ENCODE measurements at regions not wholly inside any gene's neighbourhood (a gene's known extent, or its start where the extent isn't known, plus 50 kb on each side); places are given as distances from the start of the nearest gene placed in this dataset.

DNA sequence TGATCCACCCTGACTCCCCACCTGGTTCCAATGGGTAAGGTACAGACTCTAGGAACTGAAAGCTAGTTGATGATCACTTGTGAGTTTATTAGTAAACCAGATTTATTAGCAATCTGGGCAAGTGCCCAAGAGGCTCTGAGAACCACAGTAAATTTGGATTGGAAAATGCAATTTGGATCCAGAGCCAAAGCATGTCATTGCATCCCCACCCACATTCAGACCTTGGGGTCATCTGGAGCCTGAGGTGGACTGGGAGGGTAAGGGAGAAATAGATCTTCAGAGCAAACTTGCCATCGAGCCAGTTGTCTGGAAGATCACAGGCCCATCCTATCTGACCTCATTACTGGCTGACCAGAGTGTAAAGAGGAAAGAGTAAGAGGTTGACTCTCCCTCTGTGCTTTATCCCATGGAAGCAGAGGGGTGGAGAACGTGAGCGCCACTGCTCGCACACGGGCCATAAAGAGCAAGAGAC is 78.7 kb upstream of the RASGEF1B start:
- no peak for TF ChIP-seq CTCF (IDR thresholded peaks at IDR 0.05 in 8 of 11, conservative IDR thresholded peaks at IDR 0.05 in 3 of 11)
- TF ChIP-seq POLR2A (IDR thresholded peaks at IDR 0.05) = no peak
- no peak for TF ChIP-seq POLR2AphosphoS5 (IDR thresholded peaks at IDR 0.05)

Data from spleen (tissue), 7 donors.